ENCODE measurements at regions not wholly inside any gene's neighbourhood (a gene's known extent, or its start where the extent isn't known, plus 50 kb on each side); places are given as distances from the start of the nearest gene placed in this dataset.
"Not testable (repeated sequence)": the region's sequence is repeated elsewhere in the genome, so short reads cannot be mapped to it uniquely, and the experiment has no call there.

DNA sequence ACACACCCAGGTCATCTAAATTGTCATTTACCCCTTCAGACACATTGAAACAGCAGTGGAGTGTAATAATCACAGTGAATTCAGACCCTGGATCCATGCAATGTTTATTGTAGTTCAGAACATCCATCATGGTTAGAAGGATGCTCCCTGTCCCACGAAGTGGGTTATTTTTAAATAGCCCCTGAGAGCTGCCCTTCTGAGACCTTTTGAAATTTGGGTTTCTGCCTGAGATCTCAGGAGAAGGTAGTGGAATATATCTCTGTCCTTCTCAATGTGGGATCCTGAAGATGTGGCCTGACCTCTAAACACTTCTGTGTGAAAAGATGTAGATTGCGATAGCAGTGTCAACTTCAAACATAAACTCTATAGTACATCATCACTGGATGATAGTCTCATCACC lies 1080.6 kb downstream of the TMEM121 start:
- no peak for DNase-seq

DNA sequence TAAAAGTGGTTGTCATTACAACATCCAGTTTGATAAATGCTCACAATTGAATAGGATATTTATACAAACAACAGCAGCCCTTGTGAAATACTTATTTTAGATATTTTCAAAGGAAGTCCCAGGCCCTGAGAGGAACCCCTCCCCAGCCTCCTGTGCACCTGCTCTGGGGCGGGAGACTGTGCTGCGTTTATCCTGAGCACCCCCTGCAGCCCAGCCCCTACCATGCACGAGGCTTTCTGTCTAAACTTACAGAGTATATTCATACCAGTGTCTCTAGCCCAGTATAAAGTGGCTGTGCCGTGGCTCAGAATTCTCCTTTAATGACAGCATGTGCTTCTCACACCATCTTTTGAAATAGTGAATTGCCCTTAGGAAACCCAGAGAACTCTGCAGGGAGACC lies 1084.3 kb downstream of the TMEM121 start:
- DNase-seq: no peak

DNA sequence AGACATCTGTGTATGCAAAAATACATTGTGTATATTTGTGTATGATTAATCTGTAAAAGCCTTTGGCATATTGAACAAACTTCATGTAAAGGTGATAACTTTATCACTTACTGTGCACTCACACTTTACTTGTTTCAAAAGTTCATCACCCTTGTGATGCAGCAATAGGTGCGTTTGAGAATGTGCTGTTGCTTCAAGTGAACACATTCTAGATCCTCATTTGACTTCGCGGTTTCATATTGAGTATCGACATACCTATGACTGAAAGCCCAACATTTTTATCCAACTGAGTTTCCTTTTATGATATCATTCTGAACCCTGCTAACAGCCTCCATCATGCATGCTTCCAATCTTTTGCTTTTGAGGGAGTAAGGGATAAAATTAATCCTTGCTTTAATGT lies 1086.9 kb downstream of the TMEM121 start:
- no peak for DNase-seq

DNA sequence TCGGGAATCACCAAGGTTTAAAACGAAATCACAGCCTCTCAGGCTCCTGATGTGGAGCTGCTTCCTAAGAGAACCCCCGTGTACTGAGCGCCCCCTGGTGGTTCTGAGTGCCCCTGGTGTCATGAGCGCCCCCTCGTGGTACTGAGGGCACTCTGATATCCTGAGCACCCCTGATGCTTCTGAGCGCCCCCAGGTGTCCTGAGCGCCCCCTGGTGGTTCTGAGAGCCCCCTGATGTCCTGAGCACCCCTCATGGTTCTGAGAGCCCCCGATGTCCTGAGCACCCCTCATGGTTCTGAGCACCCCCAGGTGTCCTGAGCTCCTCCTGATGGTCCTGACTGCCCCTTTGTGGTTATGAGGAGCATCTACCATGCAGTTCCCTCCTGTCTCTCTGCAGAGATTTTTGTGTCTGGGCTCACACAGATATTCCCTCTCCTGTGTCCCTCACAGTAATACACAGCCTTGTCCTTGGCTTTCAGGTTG lies 1092.1 kb downstream of the TMEM121 start:
- peak; percentile 99 for DNase-seq

DNA sequence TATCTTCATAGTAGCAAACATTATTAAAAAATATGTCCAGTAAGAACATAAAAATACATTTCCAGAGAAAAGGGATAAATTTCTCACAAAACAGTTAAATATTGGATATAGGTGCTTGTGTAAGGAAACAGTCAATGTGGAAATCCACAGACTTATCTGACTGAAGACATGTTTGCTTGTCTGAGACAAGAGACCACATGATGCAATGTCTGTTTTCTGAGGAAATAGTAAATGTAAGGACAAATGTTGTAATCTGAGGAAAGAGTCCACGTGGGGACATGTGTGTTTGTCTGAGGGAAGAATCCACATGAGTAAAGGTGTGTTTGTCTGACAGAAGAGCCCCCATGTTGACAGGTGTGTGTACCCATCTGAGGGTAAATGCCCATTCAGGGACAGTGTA lies 1093.2 kb downstream of the TMEM121 start:
- no peak for DNase-seq

DNA sequence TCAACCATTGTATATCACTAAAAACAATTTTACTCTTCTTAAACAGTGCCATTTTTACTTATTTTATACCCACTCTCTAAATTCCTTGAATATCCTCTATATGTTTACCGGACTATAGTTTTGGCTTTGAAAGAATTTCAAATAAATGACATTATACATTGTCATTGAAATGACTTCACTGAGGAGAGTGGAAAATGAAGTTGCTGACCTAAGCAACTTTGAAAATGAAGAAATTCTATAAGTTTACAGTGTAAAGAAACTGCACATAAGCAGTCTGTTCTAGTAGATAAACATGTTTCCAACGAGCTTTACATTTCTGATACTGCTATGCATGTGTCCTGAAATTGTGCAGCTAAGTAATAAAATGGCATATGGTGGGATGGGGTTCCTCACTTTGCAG lies 1094.0 kb downstream of the TMEM121 start:
- DNase-seq: no peak

DNA sequence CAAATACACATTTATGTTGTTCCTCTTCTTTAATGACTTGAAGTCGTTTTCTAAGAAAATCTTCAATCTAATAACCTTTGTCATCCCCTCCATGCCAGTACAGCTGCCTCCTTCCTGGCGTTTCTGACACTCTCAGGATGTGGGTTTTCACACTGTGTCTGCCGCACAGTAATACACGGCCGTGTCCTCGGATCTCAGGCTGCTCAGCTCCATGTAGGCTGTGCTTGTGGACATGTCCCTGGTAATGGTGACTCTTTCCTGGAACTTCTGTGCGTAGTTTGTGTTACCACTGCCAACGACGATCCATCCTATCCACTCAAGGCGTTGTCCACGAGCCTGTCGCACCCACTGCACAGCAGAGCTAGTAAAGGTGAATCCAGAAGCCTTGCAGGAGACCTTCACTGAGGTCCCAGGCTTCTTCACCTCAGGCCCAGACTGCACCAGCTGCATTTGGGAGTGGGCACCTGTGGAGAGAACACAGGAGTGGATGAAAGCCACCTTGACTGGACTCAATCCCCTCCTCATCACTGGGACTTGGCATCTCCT lies 1095.9 kb downstream of the TMEM121 start:
- no peak for DNase-seq

DNA sequence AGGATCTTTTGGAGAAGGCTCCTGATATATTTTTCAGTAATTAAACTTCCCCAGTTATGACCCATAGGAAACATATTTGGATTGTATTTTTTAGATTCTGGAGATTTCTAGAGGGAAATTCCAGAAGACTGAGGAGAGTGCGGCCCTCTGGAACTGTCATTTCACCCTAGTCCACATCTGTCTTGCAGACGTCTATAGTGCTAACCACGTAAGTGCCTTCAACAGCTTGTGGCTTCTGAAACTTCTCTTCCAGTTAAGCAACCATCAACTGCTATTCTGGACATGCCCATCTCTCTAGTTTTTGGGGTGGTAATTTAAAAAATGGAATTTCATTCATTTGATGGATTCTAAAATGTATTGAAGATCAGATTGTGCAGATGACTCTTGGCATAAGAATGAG lies 1098.8 kb downstream of the TMEM121 start:
- no peak for DNase-seq

DNA sequence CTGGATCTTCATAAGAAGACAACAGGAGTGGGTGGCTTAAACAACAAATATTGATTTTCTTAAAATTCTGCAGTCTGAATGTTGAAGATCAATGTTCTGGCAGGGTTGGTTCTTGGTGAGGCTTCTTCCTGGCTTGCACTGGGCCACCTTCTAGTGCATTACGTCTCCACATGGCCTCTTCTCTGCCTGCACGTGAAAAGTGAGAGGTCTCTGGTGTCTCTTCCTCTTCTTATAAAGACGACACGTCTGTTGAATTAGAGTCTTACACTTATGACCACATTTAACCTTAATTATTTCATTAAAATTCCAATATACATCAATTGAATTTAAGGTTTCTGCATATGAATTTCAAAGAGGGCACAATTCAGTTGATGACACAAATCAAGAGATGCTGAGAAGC lies 1100.1 kb downstream of the TMEM121 start:
- not testable (repeated sequence) for DNase-seq

DNA sequence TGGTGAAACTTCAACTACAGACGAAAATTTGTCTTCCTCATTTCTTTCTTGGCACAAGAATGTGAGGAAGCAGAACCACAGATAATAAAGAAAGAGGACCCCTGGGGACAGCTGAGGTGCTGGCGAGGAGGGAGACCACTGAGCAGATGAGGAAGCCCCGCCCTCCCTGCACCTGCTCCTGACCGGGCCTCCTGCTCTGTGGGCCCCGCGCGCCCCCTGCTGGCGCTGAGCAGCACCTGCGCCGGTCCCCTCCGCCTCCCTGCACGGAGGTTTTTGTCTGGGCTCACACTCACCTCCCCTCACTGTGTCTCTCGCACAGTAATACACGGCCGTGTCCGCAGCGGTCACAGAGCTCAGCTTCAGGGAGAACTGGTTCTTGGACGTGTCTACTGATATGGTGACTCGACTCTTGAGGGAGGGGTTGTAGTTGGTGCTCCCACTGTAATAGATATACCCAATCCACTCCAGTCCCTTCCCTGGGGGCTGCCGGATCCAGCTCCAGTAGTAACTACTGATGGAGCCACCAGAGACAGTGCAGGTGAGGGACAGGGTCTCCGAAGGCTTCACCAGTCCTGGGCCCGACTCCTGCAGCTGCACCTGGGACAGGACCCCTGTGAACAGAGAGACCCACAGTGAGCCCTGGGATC lies 1100.7 kb downstream of the TMEM121 start:
- DNase-seq: peak; percentile 85

DNA sequence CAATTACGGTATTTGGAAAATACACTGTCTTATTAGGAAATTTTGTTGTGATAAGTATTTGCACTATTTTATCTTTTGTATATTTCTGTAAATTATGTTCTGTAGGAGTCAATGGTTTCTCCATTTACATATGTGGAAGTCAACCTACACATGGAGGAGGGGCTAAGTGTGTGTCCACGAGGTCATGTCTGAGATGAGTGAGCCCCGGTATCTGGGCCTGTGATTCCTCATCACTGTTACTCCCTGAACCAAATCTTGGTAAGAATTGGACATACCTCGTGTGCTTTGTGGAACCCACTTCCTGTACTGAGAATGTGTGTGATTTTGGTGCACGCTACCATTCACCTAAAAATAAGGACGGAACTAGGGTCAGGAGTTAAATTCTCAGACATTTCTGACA lies 1105.5 kb downstream of the TMEM121 start:
- DNase-seq: no peak

DNA sequence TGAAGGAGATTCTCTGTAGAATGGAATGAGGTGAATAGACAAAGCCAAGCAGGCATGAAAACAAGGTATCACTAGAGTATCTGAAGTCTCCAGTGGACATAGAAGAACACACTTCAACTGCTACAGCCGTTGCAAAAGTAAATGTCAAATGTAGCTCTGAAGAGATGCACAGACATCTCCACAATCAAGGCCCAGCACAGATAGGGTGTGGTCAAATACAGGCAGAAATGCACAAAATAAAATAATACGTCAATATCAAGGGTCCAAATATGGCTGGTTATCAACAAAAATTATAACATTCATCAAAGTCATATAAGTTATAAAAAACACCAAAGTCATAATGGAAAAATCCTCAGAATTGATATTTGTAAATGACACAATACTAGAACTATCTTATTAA lies 1107.3 kb downstream of the TMEM121 start:
- no peak for DNase-seq

DNA sequence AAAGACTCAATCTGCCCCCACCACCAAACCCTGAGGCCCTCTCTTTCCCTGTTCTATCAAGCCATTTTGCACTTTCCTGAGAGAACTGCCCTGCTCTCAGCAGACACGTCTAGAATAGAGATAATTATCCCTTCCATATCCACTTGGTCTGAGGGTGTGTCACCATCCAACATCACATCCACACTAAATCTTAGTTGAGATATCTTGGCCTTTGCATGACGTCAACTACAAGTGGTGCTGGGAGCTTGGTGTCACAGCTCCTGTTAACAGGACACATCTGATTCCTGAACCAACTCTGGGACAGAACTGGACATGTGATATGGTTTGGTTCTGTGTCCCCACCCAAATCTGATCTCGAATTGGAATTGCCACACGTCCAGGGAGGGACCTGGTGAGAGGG lies 1109.2 kb downstream of the TMEM121 start:
- DNase-seq: no peak

DNA sequence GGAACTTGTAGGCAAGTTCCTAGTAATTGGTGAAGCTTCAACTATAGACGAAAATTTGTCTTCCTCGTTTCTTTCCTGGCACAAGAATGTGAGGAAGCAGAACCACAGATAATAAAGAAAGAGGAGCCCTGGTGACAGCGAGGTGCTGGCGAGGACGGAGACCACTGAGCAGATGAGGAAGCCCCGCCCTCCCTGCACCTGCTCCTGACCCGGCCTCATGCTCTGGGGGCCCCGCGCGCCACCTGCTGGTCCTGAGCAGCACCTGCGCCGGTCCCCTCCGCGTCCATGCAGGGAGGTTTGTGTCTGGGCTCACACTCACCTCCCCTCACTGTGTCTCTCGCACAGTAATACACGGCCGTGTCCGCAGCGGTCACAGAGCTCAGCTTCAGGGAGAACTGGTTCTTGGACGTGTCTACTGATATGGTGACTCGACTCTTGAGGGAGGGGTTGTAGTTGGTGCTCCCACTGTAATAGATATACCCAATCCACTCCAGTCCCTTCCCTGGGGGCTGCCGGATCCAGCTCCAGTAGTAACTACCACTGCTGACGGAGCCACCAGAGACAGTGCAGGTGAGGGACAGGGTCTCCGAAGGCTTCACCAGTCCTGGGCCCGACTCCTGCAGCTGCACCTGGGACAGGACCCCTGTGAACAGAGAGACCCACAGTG lies 1112.5 kb downstream of the TMEM121 start:
- not testable (repeated sequence) for DNase-seq

DNA sequence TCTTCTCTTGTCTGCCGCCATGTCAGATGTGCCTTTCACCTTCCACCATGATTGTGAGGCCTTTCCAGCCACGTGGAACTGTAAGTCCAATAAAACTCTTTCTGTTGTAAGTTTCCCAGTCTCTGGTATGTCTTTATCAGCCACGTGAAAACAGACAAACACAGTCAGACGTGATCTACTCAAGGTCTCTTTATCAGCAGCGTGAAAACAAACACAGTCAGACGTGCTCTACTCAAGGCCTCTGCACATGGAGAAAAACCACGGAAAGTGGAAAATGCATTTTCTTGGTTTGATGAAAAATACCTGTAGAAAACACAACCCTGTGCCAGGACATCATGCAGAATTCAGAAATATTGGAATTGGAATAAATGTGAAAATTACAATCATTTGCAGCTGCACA lies 1115.7 kb downstream of the TMEM121 start:
- no peak for DNase-seq

DNA sequence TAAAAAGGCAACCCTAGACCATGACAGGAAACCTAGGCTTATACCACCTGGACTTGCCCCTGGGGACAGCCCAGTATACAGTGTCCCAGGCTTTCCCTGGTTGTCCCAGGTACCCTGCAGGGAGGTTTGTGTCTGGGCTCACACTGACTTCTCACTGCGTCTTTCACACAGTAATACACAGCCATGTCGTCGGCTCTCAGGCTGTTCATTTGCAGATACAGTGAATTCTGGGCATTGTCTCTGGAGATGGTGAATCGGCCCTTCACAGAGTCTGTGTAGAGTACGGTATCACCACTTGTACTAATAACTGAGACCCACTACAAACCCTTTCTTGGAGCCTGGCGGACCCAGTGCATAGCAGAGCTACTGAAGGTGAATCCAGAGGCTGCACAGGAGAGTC lies 1116.6 kb downstream of the TMEM121 start:
- not testable (repeated sequence) for DNase-seq

DNA sequence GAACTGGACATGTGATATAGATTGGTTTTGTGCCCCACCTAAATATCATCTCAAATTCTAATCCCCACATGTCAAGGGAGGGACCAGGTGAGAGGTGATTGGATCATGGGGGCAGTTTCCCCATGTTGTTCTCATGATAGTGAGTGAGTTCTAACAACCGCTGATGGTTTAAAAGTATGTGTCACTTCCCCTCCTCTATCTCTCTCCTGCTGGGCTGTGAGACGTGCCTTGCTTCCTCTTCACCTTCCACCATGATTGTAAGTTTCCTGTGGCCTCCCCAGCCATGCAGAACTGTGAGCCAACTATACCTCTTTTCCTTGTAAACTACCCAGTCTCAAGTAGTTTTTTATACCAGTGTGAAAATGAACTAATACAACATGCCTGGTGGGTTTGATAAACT lies 1122.5 kb downstream of the TMEM121 start:
- DNase-seq: not testable (repeated sequence)

DNA sequence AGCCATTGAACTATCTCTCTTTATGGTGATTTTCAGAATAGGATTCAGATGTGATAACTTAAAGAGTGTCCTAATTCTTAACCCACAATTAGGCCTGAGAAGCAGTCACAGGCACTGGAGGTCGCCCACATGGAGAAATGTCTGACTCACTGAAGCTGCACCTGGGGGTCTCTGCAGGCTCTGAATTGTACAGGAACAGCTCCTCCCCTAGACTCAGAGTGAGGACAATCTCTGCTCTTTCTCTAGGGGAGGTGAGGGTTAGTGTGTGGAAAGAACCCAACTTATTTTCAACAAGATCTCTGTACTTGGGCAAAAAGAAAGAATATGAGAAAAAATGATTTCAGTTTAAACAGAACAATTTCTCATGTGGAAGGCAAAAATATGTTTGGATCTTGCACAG lies 1124.6 kb downstream of the TMEM121 start:
- DNase-seq: no peak

DNA sequence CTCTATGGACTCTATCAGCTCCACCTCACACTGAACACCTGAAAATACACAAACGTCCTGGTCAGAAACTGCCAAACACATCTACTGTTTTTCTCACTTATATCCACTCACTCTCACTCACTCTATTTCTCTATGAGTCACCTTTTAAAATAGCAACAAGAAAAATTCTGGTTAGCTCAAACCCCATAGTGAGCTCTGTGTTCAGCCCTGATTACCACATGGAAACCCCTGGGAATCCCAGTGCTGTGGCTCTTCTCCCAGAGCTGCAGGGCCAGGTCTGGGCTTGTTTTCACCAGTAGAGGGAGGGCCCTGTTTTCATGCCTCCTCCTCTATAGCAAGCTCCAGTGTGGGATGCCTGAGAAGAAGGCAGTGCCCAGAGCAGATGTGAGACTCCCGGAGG lies 1126.1 kb downstream of the TMEM121 start:
- no peak for DNase-seq

DNA sequence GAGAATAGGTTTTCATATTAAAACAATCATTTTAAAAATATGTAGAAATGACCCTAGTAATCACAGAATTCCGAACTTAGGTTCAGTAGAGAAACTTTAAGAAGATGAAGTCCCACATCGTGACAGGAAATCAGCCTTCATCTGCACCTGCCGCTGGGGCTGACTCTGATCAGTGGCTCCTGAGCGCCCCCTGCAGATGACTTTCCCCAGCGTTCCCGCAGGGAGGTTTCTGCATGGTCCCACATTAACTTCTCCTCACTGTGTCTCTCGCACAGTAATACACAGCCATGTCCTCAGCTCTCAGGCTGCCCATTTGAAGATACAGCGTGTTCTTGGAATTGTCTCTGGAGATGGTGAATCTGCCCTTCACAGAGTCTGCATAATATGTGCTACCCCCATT lies 1131.1 kb downstream of the TMEM121 start:
- DNase-seq: peak; percentile 81

DNA sequence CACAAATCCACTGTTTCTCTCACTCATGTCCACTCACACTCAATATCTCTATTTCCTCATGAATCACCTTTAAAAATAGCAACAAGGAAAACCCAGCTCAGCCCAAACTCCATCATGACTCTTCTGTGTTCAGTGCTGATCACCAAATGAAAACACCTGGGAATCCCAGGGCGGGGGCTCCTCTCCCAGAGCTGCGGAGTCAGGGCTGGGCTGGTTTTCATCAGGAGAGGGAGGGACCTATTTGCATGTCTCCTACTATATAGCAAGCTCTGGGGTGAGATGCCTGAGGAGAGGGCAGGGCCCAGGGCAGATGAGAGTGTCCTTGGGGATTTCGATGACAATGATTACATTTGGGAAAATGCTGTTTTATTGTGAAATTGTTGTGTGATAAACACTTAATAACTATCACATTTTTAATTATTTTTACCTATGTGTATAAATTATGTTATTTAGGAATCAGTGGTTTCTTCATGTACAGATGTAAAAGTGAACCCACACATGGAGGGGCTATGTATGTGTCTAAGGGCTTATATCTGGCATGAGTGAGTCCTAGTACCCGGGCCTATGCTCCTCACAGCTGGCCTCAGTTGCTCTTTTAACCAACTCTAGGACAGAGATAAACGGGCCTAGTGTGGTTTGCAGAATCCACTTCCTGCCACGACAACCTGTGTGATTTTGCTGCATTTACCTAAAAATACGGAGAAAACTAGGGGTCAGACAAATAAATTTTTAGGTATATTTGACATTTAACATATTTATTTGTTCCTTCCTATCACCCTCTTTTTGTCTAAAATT lies 1131.9 kb downstream of the TMEM121 start:
- not testable (repeated sequence) for DNase-seq

DNA sequence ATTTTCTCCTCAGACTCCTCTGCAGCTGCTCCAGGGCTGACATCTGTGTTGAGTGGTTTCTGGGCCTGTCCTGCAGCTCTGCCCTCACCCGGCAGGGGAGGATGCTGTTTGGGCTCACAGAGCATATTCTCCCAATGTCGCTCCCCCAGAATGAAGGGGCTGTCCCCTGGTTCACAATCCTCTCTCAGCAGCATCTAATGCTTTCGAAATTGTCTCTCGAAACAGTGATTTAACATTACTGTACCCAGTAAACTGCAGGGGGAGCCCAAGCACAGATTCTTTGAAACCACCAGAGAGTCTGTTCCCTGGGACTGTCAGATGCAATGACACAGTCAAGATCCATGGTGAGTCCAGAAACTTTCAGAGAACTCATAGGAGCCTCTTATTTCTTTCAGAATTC lies 1135.2 kb downstream of the TMEM121 start:
- not testable (repeated sequence) for DNase-seq

DNA sequence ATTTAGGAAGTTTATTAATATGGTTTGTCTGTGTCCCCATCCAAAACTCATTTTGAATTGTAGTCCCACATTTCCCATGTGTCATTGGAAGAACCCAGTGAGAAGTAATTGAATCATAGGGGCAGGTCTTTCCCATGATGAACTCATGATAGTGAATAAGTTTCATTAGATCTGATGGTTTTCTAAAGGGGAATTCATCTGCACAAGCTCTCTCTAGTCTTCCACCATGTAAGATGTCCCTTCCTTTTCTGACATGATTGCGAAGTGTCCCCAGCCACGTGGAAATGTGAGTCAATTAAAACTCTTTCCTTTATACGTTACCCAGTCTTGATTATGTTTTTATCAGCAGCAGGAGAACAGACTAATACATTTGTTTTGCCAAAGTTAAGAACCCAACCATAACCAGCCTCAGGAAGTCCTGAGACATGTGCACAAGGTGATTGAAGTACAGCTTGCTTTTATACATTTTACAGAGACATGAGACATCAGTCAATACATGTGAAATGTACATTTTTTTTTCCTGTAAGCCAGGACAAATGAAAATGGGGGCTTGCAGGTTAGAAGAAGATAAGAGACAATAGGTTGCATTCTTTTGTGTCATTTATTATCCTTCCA lies 1136.7 kb downstream of the TMEM121 start:
- no peak for DNase-seq

Data from activated CD8-positive, alpha-beta memory T cell treated with anti-CD3 and anti-CD28 coated beads, Interleukin-2, amount 50 U/mL, for 48 hours (primary cell).